ENCODE measurements at regions not wholly inside any gene's neighbourhood (a gene's known extent, or its start where the extent isn't known, plus 50 kb on each side); places are given as distances from the start of the nearest gene placed in this dataset.

DNA sequence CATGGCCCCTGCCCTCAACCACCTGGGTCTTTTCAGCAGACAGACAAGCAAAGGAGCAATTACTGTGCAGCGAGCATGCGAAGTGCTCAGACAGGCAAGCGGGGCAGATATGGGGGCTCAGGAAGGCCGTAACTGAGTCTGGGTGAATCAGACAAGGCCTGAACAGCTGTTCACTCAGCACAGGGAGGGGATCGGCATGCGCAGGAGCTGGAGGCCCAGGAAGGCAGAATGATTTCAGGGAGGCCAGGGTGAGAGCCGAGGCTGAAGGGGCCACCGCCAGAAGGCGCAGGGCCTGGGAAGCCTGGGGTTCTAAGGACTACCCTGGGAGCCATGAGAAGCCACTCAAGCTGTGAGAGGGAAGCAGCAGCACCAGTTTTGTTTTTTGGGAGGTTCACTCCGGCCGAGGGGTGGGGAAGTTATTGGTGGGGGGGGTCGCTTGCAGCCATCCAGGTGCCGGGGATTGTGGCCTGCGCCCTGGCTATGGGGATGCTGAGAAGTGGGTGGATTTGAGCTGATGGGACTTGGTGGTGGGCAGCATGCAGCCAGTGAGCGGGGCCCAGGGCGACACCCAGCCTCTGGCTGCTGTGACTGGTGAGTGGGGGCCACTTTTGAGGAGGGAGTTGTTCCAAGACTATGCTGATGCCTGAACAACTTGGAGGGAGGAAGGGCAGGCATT is 132.2 kb downstream of the TSN start (continued):
- TF ChIP-seq, protein P1, sequence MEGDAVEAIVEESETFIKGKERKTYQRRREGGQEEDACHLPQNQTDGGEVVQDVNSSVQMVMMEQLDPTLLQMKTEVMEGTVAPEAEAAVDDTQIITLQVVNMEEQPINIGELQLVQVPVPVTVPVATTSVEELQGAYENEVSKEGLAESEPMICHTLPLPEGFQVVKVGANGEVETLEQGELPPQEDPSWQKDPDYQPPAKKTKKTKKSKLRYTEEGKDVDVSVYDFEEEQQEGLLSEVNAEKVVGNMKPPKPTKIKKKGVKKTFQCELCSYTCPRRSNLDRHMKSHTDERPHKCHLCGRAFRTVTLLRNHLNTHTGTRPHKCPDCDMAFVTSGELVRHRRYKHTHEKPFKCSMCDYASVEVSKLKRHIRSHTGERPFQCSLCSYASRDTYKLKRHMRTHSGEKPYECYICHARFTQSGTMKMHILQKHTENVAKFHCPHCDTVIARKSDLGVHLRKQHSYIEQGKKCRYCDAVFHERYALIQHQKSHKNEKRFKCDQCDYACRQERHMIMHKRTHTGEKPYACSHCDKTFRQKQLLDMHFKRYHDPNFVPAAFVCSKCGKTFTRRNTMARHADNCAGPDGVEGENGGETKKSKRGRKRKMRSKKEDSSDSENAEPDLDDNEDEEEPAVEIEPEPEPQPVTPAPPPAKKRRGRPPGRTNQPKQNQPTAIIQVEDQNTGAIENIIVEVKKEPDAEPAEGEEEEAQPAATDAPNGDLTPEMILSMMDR (IDR thresholded peaks at IDR 0.05; ENCODE audit: control extremely low read depth in 1 of 3, insufficient read depth in 1 of 3, low read depth in 1 of 3, low read length in 3 of 3) = no peak
- no peak for TF ChIP-seq JUND (IDR thresholded peaks at IDR 0.05; ENCODE audit: low read length)
- no peak for TF ChIP-seq SUZ12 (IDR thresholded peaks at IDR 0.05; ENCODE audit: low read length)
- no peak for TF ChIP-seq EZH2 (IDR thresholded peaks at IDR 0.05; ENCODE audit: low read depth, low read length, severe bottlenecking)
- TF ChIP-seq TCF12 (IDR thresholded peaks at IDR 0.05; ENCODE audit: low read depth, low read length) = no peak
- TF ChIP-seq SP2 (IDR thresholded peaks at IDR 0.05; ENCODE audit: low read length) = no peak
